HCT116 (cell line): ENCODE measurements at regions not wholly inside any gene's neighbourhood (a gene's known extent, or its start where the extent isn't known, plus 50 kb on each side); places are given as distances from the start of the nearest gene placed in this dataset.

Experiments
- ATAC-seq: fragments of 200-7000 bp; cut with Tn5 transposase; 2 replicates; pipeline ENCODE4 v1.9.1; 2020; ENCODE audit warnings: mild to moderate bottlenecking, moderate library complexity
- BruUV-seq: library from RNA; stranded (reverse); fragments of 400-500 nt; replicated peaks from 2 replicates; lab custom pipeline; 2021; lab: Mats Ljungman, UMichigan
- CTCF ChIA-PET: fragments of 300-600 bp; sonication (Branson Sonifier 250); formaldehyde crosslinking; loops from one replicate; lab custom pipeline; 2021; ENCODE audit warnings: antibody characterized with exemption; lab: Charles Lee
- POLR2A ChIA-PET: fragments of 300-600, 350-600 bp; sonication (Branson Sonifier 250); formaldehyde crosslinking; loops from one replicate; lab custom pipeline; 2021; ENCODE audit warnings: antibody characterized with exemption; lab: Charles Lee
- RAD21 ChIA-PET, 2 experiments: fragments of 300-600 bp; sonication (Branson Sonifier 250); formaldehyde crosslinking; loops; one replicate each; lab custom pipeline; 2023; ENCODE audit warnings: low total read pairs in 2 of 2; ENCODE audit not compliant: uncharacterized antibody in 2 of 2, unreplicated experiment in 2 of 2, low non-redundant PET in 1 of 2; lab: Charles Lee
- DNase-seq: peaks from one replicate; pipeline ENCODE4 v3.0.0-alpha.2; 2010; ENCODE audit warnings: low read depth, low spot score
- H2AFZ ChIP-seq: fragments of 200-600 bp; shearing (Covaris generic), sonication (generic); 2 replicates; pipeline ENCODE4 v1.6.1; 2017; ENCODE audit warnings: low read depth, mixed run types, mixed read lengths, antibody characterized with exemption, low read length; ENCODE audit not compliant: poor library complexity, severe bottlenecking
- H3K27ac ChIP-seq: 2 replicates; pipeline ENCODE4 v1.5.1; 2012; ENCODE audit warnings: low read depth, low read length
- H3K27me3 ChIP-seq: fragments of 200-600 bp; sonication (generic); 2 replicates; pipeline ENCODE4 v1.6.1; 2016; ENCODE audit warnings: mixed run types, low read length, mixed read lengths; ENCODE audit not compliant: insufficient read depth
- H3K36me3 ChIP-seq, 2 experiments: fragments of 200-500 bp in 1 of 2; fragments of 200-600 bp in 1 of 2; sonication (Bioruptor generic) in 1 of 2; sonication (generic) in 1 of 2; 2 replicates each; pipeline versions ENCODE4 v1.5.1 to v1.6.1; 2014 to 2016; ENCODE audit warnings: low read length in 2 of 2, inconsistent platforms in 1 of 2, mixed read lengths in 1 of 2, mixed run types in 1 of 2; ENCODE audit not compliant: insufficient read depth in 2 of 2, control insufficient read depth in 1 of 2
- H3K4me1 ChIP-seq, 2 experiments: fragments of 200-600 bp in 1 of 2; sonication (generic) in 1 of 2; 2 replicates each; pipeline versions ENCODE4 v1.5.1 to v1.6.1; 2012 to 2017; ENCODE audit warnings: low read length in 2 of 2, inconsistent platforms in 1 of 2, mild to moderate bottlenecking in 1 of 2, mixed read lengths in 1 of 2, mixed run types in 1 of 2, moderate library complexity in 1 of 2; ENCODE audit not compliant: insufficient read depth in 2 of 2, control insufficient read depth in 1 of 2
- H3K4me2 ChIP-seq: fragments of 200-600 bp; sonication (generic); 2 replicates; pipeline ENCODE4 v1.6.1; 2017; ENCODE audit warnings: mixed run types, low read length, mixed read lengths
- H3K4me3 ChIP-seq, 2 experiments: fragments of 200-600 bp in 1 of 2; sonication (generic) in 1 of 2; replicated peaks in 1 of 2; 2 replicates each; pipeline ENCODE4 v1.5.1; 2011 to 2016; ENCODE audit warnings: low read length in 2 of 2, control low read depth in 1 of 2, low read depth in 1 of 2, mild to moderate bottlenecking in 1 of 2, mixed read lengths in 1 of 2, mixed run types in 1 of 2
- H3K79me2 ChIP-seq: fragments of 200-600 bp; sonication (generic); 2 replicates; pipeline ENCODE4 v1.6.1; 2017; ENCODE audit warnings: mild to moderate bottlenecking, mixed run types, low read length, moderate library complexity, mixed read lengths; ENCODE audit not compliant: insufficient read depth
- H3K9ac ChIP-seq: fragments of 200-600 bp; sonication (generic); 2 replicates; pipeline ENCODE4 v1.6.1; 2016; ENCODE audit warnings: low read length, mixed read lengths
- H3K9me2 ChIP-seq: fragments of 200-600 bp; sonication (generic), shearing (Covaris generic); 2 replicates; pipeline ENCODE4 v1.6.1; 2017; ENCODE audit warnings: mixed run types, mild to moderate bottlenecking, moderate library complexity; ENCODE audit not compliant: insufficient read depth
- H3K9me3 ChIP-seq, 2 experiments: fragments of 200-500 bp in 1 of 2; fragments of 200-600 bp in 1 of 2; sonication (Bioruptor generic) in 1 of 2; sonication (generic) in 1 of 2; 2 replicates each; pipeline ENCODE4 v1.6.1; 2014 to 2017; ENCODE audit warnings: low read length in 2 of 2, mixed read lengths in 2 of 2, inconsistent platforms in 1 of 2, low read depth in 1 of 2, mild to moderate bottlenecking in 1 of 2, mixed run types in 1 of 2, moderate library complexity in 1 of 2; ENCODE audit not compliant: control insufficient read depth in 1 of 2, insufficient read depth in 1 of 2
- H4K20me1 ChIP-seq: fragments of 200-600 bp; sonication (generic), shearing (Covaris generic); 2 replicates; pipeline ENCODE4 v1.6.1; 2017; ENCODE audit warnings: mixed run types, mild to moderate bottlenecking, moderate library complexity; ENCODE audit not compliant: insufficient read depth
- ATF3 ChIP-seq: IDR thresholded peaks from 2 replicates; pipeline ENCODE4 v1.6.1; 2012
- CEBPB ChIP-seq: IDR thresholded peaks from 2 replicates; pipeline ENCODE4 v1.6.1; 2012; ENCODE audit warnings: low read depth
- CTCF ChIP-seq, 3 experiments: fragments of 200-600 bp in 1 of 3; sonication (generic) in 1 of 3; IDR thresholded peaks in 2 of 3; conservative IDR thresholded peaks in 1 of 3; 2 replicates each; pipeline ENCODE4 v1.5.1; 2012 to 2017; ENCODE audit warnings: low read depth in 2 of 3, low read length in 2 of 3, antibody characterized with exemption in 1 of 3, borderline replicate concordance in 1 of 3, control low read depth in 1 of 3, mild to moderate bottlenecking in 1 of 3, mixed read lengths in 1 of 3, mixed run types in 1 of 3, moderate library complexity in 1 of 3; ENCODE audit not compliant: insufficient read depth in 1 of 3
- EGR1 ChIP-seq: IDR thresholded peaks from 2 replicates; pipeline ENCODE4 v1.6.1; 2012; ENCODE audit warnings: low read depth
- ELF1 ChIP-seq: IDR thresholded peaks from 2 replicates; pipeline ENCODE4 v1.6.1; 2012; ENCODE audit warnings: low read depth, borderline replicate concordance
- EZH2 ChIP-seq: fragments of 200-600 bp; sonication (generic); IDR thresholded peaks from 2 replicates; pipeline ENCODE4 v1.6.1; 2017; ENCODE audit warnings: antibody characterized with exemption, mixed run types
- FOSL1 ChIP-seq: IDR thresholded peaks from 2 replicates; pipeline ENCODE4 v1.6.1; 2012; ENCODE audit warnings: low read depth
- POLR2AphosphoS5 ChIP-seq: IDR thresholded peaks from 2 replicates; pipeline ENCODE4 v1.6.1; 2011; ENCODE audit warnings: mild to moderate bottlenecking, low read depth, low read length, moderate library complexity
- RAD21 ChIP-seq: IDR thresholded peaks from 2 replicates; pipeline ENCODE4 v1.6.1; 2012; ENCODE audit warnings: low read depth, mild to moderate bottlenecking
- REST ChIP-seq: IDR thresholded peaks from 2 replicates; pipeline ENCODE4 v1.6.1; 2012; ENCODE audit warnings: low read depth
- SRF ChIP-seq: IDR thresholded peaks from 2 replicates; pipeline ENCODE4 v1.6.1; 2012; ENCODE audit warnings: low read depth
- TCF7L2 ChIP-seq: IDR thresholded peaks from 2 replicates; pipeline ENCODE4 v1.7.0; 2011; ENCODE audit warnings: borderline replicate concordance, inconsistent platforms; ENCODE audit not compliant: insufficient read depth, insufficient read length; ENCODE audit errors: extremely low read depth
- YY1 ChIP-seq: IDR thresholded peaks from 2 replicates; pipeline ENCODE4 v1.6.1; 2011; ENCODE audit warnings: low read length, low read depth, moderate library complexity, mild to moderate bottlenecking; ENCODE audit not compliant: insufficient replicate concordance; ENCODE audit errors: extremely low read depth
- ZFX ChIP-seq: fragments of 450-650 bp; IDR thresholded peaks from 2 replicates; pipeline ENCODE4 v1.6.1; 2017
- ZNF274 ChIP-seq: fragments of 200-500 bp; sonication (Bioruptor generic); IDR thresholded peaks from 2 replicates; pipeline ENCODE4 v1.6.1; 2014; ENCODE audit warnings: mild to moderate bottlenecking, low read depth, low read length, inconsistent platforms
- intact Hi-C: fragments of 100-400 bp; cut with micrococcal nuclease; formaldehyde crosslinking; loops from 2 replicates; pipeline ENCODE4 v1.10.0; 2022

DNA sequence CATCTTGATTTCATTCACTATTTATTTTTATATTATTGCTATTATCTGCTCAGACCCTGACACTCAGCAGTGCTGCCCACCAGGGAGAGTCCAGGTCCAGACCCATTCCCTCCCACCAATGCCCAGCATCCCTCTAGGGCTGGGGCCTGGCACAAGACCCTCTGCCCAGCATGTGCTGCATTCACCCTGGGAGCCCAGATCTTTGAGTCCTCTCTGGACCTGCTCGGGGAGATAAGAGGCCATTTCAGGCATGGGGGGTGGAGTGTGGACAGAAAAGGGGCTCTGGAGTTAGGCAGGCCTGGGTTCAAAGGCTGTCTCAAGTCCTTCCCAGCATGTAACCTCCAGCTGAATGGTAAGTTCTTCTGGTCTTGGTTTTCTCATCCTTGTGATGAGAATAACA lies 209.6 kb downstream of the CYP26B1 start:
- no peak for ATAC-seq
- H3K27me3 ChIP-seq: no peaks in the 10 kb centered on the region

More for the DNA sequence above, 209.6 kb downstream of the CYP26B1 start:
- no peaks in the 10 kb centered on the region for H3K36me3 ChIP-seq
- no peak overlapping the region for H3K4me3 ChIP-seq
- TF ChIP-seq POLR2AphosphoS5: no peak
- no peak for TF ChIP-seq YY1
- no peak for TF ChIP-seq SRF
- no peak for TF ChIP-seq ZNF274
- TF ChIP-seq ZFX: no peak
- no peak for TF ChIP-seq TCF7L2
- TF ChIP-seq FOSL1: no peak
- TF ChIP-seq EZH2: no peak
- no peak for TF ChIP-seq REST
- TF ChIP-seq EGR1: no peak
- TF ChIP-seq RAD21: no peak
- no peak for TF ChIP-seq ATF3
- no peak for TF ChIP-seq CTCF (IDR thresholded peaks at IDR 0.05 in 2 of 3, conservative IDR thresholded peaks at IDR 0.05 in 1 of 3; ENCODE audit: borderline replicate concordance in 1 of 3, insufficient read depth in 1 of 3, low read depth in 2 of 3, low read length in 2 of 3)
- TF ChIP-seq ELF1: no peak
- no peak for TF ChIP-seq CEBPB
- no peaks in the 10 kb centered on the region for H4K20me1 ChIP-seq
- no peaks in the 10 kb centered on the region; a peak in 1 of 4 replicates for H3K4me1 ChIP-seq
- no peak overlapping the region for H3K27ac ChIP-seq
- no peak overlapping the region for H3K4me2 ChIP-seq
- no peaks in the 10 kb centered on the region for H3K9me3 ChIP-seq
- no peaks in the 10 kb centered on the region for H3K79me2 ChIP-seq
- DNase-seq: no peak
- POLR2A ChIA-PET: no interaction called here
- CTCF ChIA-PET: interaction anchor here (1.6 kb wide), 1 partner anchor 14 kb away, joined by 6 read pairs; no protein-coding TSS in a partner anchor
- H3K9ac ChIP-seq: no peak overlapping the region
- intact Hi-C loops: no loop called here
- BruUV-seq: no TSS peak
- RAD21 ChIA-PET: no interaction called here
- H3K9me2 ChIP-seq: no peaks in the 10 kb centered on the region
- H2AFZ ChIP-seq: no peak overlapping the region
